Caco-2 (cell line): ENCODE measurements at regions not wholly inside any gene's neighbourhood (a gene's known extent, or its start where the extent isn't known, plus 50 kb on each side); places are given as distances from the start of the nearest gene placed in this dataset.

ENCODE experiments used
- BruUV-seq: library from RNA; stranded (reverse); fragments of 400-500 nt; replicated peaks from 2 replicates; lab custom pipeline; 2021; lab: Mats Ljungman, UMichigan
- CTCF ChIA-PET: fragments of 300-600 bp; sonication (Branson Sonifier 250); formaldehyde crosslinking; loops from one replicate; lab custom pipeline; 2022; ENCODE audit warnings: antibody characterized with exemption; lab: Charles Lee
- POLR2A ChIA-PET: fragments of 300-600 bp; sonication (Branson Sonifier 250); formaldehyde crosslinking; loops from one replicate; lab custom pipeline; 2022; ENCODE audit warnings: antibody characterized with exemption; lab: Charles Lee
- DNase-seq, 2 experiments: peaks; one replicate each; pipeline versions ENCODE4 v3.0.0 to v3.0.0-alpha.2; 2020 to 2022
- H3K27me3 ChIP-seq: replicated peaks from 2 replicates; pipeline ENCODE4 v1.6.0; 2011; ENCODE audit warnings: low read length; ENCODE audit not compliant: control insufficient read depth, insufficient read depth
- H3K36me3 ChIP-seq: 2 replicates; pipeline ENCODE4 v1.5.1; 2011; ENCODE audit warnings: low read length; ENCODE audit not compliant: control insufficient read depth, insufficient read depth
- H3K4me1 ChIP-seq: fragments of 250-450 bp; sonication (Bioruptor Pico); 2 replicates; pipeline ENCODE4 v1.5.1; 2020; ENCODE audit warnings: mild to moderate bottlenecking
- H3K4me3 ChIP-seq: 2 replicates; pipeline ENCODE4 v1.5.1; 2011; ENCODE audit warnings: low read depth, mild to moderate bottlenecking, control low read depth, low read length
- H3K9me3 ChIP-seq: fragments of 250-450 bp; sonication (Bioruptor Pico); 2 replicates; pipeline ENCODE4 v1.5.1; 2020; ENCODE audit warnings: mild to moderate bottlenecking, moderate library complexity
- H3K27ac Mint-ChIP-seq: one replicate; pipeline ENCODE4 v1.8.0; 2022; ENCODE audit warnings: mixed read lengths; ENCODE audit not compliant: unreplicated experiment
- H3K27me3 Mint-ChIP-seq: one replicate; pipeline ENCODE4 v1.8.0; 2022; ENCODE audit warnings: mixed read lengths; ENCODE audit not compliant: insufficient read depth, unreplicated experiment
- H3K36me3 Mint-ChIP-seq: one replicate; pipeline ENCODE4 v1.8.0; 2022; ENCODE audit warnings: mild to moderate bottlenecking, mixed read lengths; ENCODE audit not compliant: insufficient read depth, unreplicated experiment
- H3K4me1 Mint-ChIP-seq: one replicate; pipeline ENCODE4 v1.8.0; 2022; ENCODE audit warnings: low read depth, mixed read lengths; ENCODE audit not compliant: unreplicated experiment
- H3K4me3 Mint-ChIP-seq: one replicate; pipeline ENCODE4 v1.8.0; 2022; ENCODE audit warnings: mild to moderate bottlenecking, moderate library complexity, mixed read lengths; ENCODE audit not compliant: unreplicated experiment
- H3K9me3 Mint-ChIP-seq: one replicate; pipeline ENCODE4 v1.8.0; 2022; ENCODE audit warnings: mixed read lengths; ENCODE audit not compliant: unreplicated experiment
- CTCF ChIP-seq, 2 experiments: fragments of 200-600 bp in 1 of 2; IDR thresholded peaks; 1 replicate in 1 of 2; 2 replicates in 1 of 2; pipeline versions ENCODE4 v1.5.1 to v1.8.0; 2011 to 2022; ENCODE audit warnings: antibody characterized with exemption in 1 of 2, control low read depth in 1 of 2, inconsistent platforms in 1 of 2, low read depth in 1 of 2, low read length in 1 of 2, mild to moderate bottlenecking in 1 of 2, moderate library complexity in 1 of 2; ENCODE audit not compliant: insufficient read depth in 1 of 2, severe bottlenecking in 1 of 2, unreplicated experiment in 1 of 2
- intact Hi-C: fragments of 100-400 bp; cut with micrococcal nuclease; formaldehyde crosslinking; loops from one replicate; pipeline ENCODE4 v1.10.0; 2022; ENCODE audit not compliant: unreplicated experiment

- H3K9me3 ChIP-seq, result no peaks in the 10 kb centered on the region
- no peak overlapping the region for H3K27ac Mint-ChIP-seq
- H3K4me3 ChIP-seq, result no peak overlapping the region
- no peaks in the 10 kb centered on the region for H3K4me1 Mint-ChIP-seq
- no peaks in the 10 kb centered on the region for H3K27me3 ChIP-seq
- no peaks in the 10 kb centered on the region for H3K36me3 ChIP-seq
- H3K27me3 Mint-ChIP-seq, result no peaks in the 10 kb centered on the region
- no TSS peak for BruUV-seq
- no peak overlapping the region for H3K4me3 Mint-ChIP-seq
- no peak for TF ChIP-seq CTCF (IDR thresholded peaks at IDR 0.05; ENCODE audit: insufficient read depth in 1 of 2, low read depth in 1 of 2, low read length in 1 of 2, severe bottlenecking in 1 of 2, unreplicated experiment in 1 of 2)
- CTCF ChIA-PET, result no interaction called here
- H3K9me3 Mint-ChIP-seq, result no peaks in the 10 kb centered on the region
- intact Hi-C loops, result no loop called here
- H3K4me1 ChIP-seq, result no peaks in the 10 kb centered on the region
- POLR2A ChIA-PET, result no interaction called here
- DNase-seq, result no peak
- no peaks in the 10 kb centered on the region for H3K36me3 Mint-ChIP-seq
These were observed 384.4 kb downstream of the TMEM167A start for GRCh38 chr5:82692826-82693225.

- BruUV-seq, result no TSS peak
- Histone ChIP-seq H3K36me3 (no peaks in the 10 kb centered on the region), H3K4me3 (no peak overlapping the region), H3K27me3 (no peaks in the 10 kb centered on the region), H3K9me3 (no peaks in the 10 kb centered on the region), H3K4me1 (no peaks in the 10 kb centered on the region)
- no peak for DNase-seq
- intact Hi-C loops, result no loop called here
- Mint-ChIP-seq H3K4me1 (no peaks in the 10 kb centered on the region), H3K4me3 (no peak overlapping the region), H3K27ac (no peak overlapping the region), H3K27me3 (no peaks in the 10 kb centered on the region), H3K36me3 (no peaks in the 10 kb centered on the region), H3K9me3 (no peaks in the 10 kb centered on the region)
- ChIA-PET CTCF (no interaction called here), POLR2A (no interaction called here)
- TF ChIP-seq CTCF (IDR thresholded peaks at IDR 0.05; ENCODE audit: insufficient read depth in 1 of 2, low read depth in 1 of 2, low read length in 1 of 2, severe bottlenecking in 1 of 2, unreplicated experiment in 1 of 2), result no peak
These were observed 392.5 kb downstream of the TMEM167A start for GRCh38 chr5:82684659-82685058.

- Histone ChIP-seq H3K36me3 (no peaks in the 10 kb centered on the region), H3K27me3 (no peaks in the 10 kb centered on the region), H3K4me1 (no peaks in the 10 kb centered on the region), H3K9me3 (no peaks in the 10 kb centered on the region), H3K4me3 (no peak overlapping the region)
- CTCF ChIA-PET, result no interaction called here
- TF ChIP-seq CTCF (IDR thresholded peaks at IDR 0.05; ENCODE audit: insufficient read depth in 1 of 2, low read depth in 1 of 2, low read length in 1 of 2, severe bottlenecking in 1 of 2, unreplicated experiment in 1 of 2), result no peak
- no peak for DNase-seq
- POLR2A ChIA-PET, result no interaction called here
- no peaks in the 10 kb centered on the region for H3K36me3 Mint-ChIP-seq
- intact Hi-C loops, result no loop called here
- no peaks in the 10 kb centered on the region for H3K4me1 Mint-ChIP-seq
- no peaks in the 10 kb centered on the region for H3K27me3 Mint-ChIP-seq
- no peak overlapping the region for H3K27ac Mint-ChIP-seq
- no peaks in the 10 kb centered on the region for H3K9me3 Mint-ChIP-seq
- no peak overlapping the region for H3K4me3 Mint-ChIP-seq
- BruUV-seq, result no TSS peak
These were observed 393.0 kb downstream of the TMEM167A start for GRCh38 chr5:82684165-82684564.
